Retinal pigment epithelial cell (primary cell): ENCODE measurements at regions not wholly inside any gene's neighbourhood (a gene's known extent, or its start where the extent isn't known, plus 50 kb on each side); places are given as distances from the start of the nearest gene placed in this dataset.
"Not testable (repeated sequence)": the region's sequence is repeated elsewhere in the genome, so short reads cannot be mapped to it uniquely, and the experiment has no call there.

Source experiments
- DNase-seq: peaks from one replicate; pipeline ENCODE4 v3.0.0-alpha.2; 2010; ENCODE audit warnings: low read depth
- H3K4me3 ChIP-seq: 2 replicates; pipeline ENCODE4 v1.5.1; 2011; ENCODE audit warnings: mild to moderate bottlenecking, low read length, control low read depth, moderate library complexity
- CTCF ChIP-seq: conservative IDR thresholded peaks from 2 replicates; pipeline ENCODE4 v1.5.1; 2011; ENCODE audit warnings: low read depth, low read length, control low read depth, inconsistent platforms

GRCh38 chrX:980587-981235 is 231.7 kb downstream of the CRLF2 start:
- H3K4me3 ChIP-seq, result no peak overlapping the region
- TF ChIP-seq CTCF, result no peak
- DNase-seq, result no peak

- DNase-seq, result not testable (repeated sequence)
Measured at GRCh38 chrX:979127-979526, 233.3 kb downstream of the CRLF2 start.

GRCh38 chrX:973010-973632 is 239.3 kb downstream of the CRLF2 start:
- no peak overlapping the region for H3K4me3 ChIP-seq
- DNase-seq, result no peak
- TF ChIP-seq CTCF, result no peak

More at GRCh38 chrX:979127-979526, 233.3 kb downstream of the CRLF2 start:
- not testable (repeated sequence) for H3K4me3 ChIP-seq

GRCh38 chrX:968148-968965 is 244.1 kb downstream of the CRLF2 start:
- DNase-seq, result no peak
- no peak overlapping the region for H3K4me3 ChIP-seq
- TF ChIP-seq CTCF, result no peak

- TF ChIP-seq CTCF, result no peak
- H3K4me3 ChIP-seq, result no peak overlapping the region
Measured at GRCh38 chrX:966396-967070, 245.9 kb downstream of the CRLF2 start.

GRCh38 chrX:964831-965416 is 247.5 kb downstream of the CRLF2 start:
- no peak for TF ChIP-seq CTCF
- H3K4me3 ChIP-seq, result no peak overlapping the region
- DNase-seq, result no peak

More at GRCh38 chrX:966396-967070, 245.9 kb downstream of the CRLF2 start:
- no peak for DNase-seq

GRCh38 chrX:960821-961220 is 251.6 kb downstream of the CRLF2 start:
- DNase-seq, result no peak
- H3K4me3 ChIP-seq, result no peak overlapping the region

More at GRCh38 chrX:960821-961220, 251.6 kb downstream of the CRLF2 start:
- no peak for TF ChIP-seq CTCF
